ENCODE measurements at regions not wholly inside any gene's neighbourhood (a gene's known extent, or its start where the extent isn't known, plus 50 kb on each side); places are given as distances from the start of the nearest gene placed in this dataset.
"Not testable (repeated sequence)": the region's sequence is repeated elsewhere in the genome, so short reads cannot be mapped to it uniquely, and the experiment has no call there.

- H3K36me3 ChIP-seq (ENCODE audit: control insufficient read depth in 2 of 2, insufficient read depth in 2 of 2, low read length in 1 of 2) = no peaks in the 10 kb centered on the region
- H3K4me1 ChIP-seq (ENCODE audit: control insufficient read depth in 2 of 2, insufficient read depth in 2 of 2, low read length in 1 of 2) = no peaks in the 10 kb centered on the region
- WGBS, 2 donors = 69 to 76% methylated on average over 41 of the region's 41 CpGs
- no peaks in the 10 kb centered on the region for H3K27me3 ChIP-seq (ENCODE audit: control insufficient read depth in 1 of 2, insufficient read depth in 2 of 2, low read length in 2 of 2)
- H3K9me3 ChIP-seq (ENCODE audit: control insufficient read depth in 2 of 2, insufficient read depth in 1 of 2, low read depth in 1 of 2, low read length in 1 of 2) = peaks cover under 1 to 2% of the 10 kb centered on the region in 2 donors
- H3K4me3 ChIP-seq (ENCODE audit: low read depth in 1 of 2, low read length in 2 of 2) = no peak overlapping the region
- H3K27ac ChIP-seq (ENCODE audit: low read depth in 2 of 2, low read length in 1 of 2) = no peak overlapping the region
Measured at GRCh38 chr5:1725641-1726468, 73.8 kb downstream of the MRPL36 start.

DNA sequence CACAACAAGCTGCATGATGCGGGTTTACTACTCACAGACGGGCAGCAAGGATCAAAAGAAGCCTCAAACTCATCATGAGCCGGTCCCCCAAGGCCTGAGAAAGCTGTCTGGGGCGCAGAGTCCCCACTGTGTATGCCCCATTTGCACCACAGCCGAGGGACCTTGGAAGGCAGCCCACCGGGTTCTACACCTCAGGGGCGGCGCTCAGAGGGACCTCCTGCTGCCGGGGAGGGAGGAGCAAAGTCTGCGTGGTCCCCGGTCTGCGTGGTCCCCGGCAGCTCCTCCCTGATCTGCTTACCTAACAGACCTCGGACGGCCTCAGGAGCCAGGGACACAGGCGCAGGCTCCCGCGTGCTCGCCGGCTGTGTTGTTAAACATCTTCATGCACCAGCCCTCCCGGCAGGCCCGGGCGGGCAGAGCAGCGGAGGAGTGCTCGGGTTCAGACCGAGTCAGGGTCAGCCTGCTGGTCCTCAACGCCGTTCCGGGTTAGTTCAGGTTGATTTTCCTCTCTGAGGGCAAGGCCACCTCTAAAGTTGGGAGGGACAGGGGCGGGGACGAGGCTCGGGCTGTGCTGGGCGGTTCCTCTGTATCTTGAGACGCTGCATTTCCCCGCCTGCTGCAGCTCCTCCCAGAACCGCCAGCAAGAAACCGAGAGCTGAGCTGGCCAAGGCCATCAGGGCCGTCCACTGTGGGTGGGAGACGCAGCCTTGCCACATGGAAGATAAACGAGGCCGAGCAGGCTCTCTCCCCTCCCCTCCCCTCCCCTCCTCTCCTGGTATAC is 74.6 kb downstream of the MRPL36 start:
- Histone ChIP-seq H3K9me3 (ENCODE audit: control insufficient read depth in 2 of 2, insufficient read depth in 1 of 2, low read depth in 1 of 2, low read length in 1 of 2) (peaks cover 5 to 9% of the 10 kb centered on the region in 2 donors), H3K36me3 (ENCODE audit: control insufficient read depth in 2 of 2, insufficient read depth in 2 of 2, low read length in 1 of 2) (no peaks in the 10 kb centered on the region), H3K27ac (ENCODE audit: low read depth in 2 of 2, low read length in 1 of 2) (no peak overlapping the region), H3K27me3 (ENCODE audit: control insufficient read depth in 1 of 2, insufficient read depth in 2 of 2, low read length in 2 of 2) (no peaks in the 10 kb centered on the region), H3K4me3 (ENCODE audit: low read depth in 1 of 2, low read length in 2 of 2) (peak overlapping the region in 1 of 2 donors; percentile 40), H3K4me1 (ENCODE audit: control insufficient read depth in 2 of 2, insufficient read depth in 2 of 2, low read length in 1 of 2) (no peaks in the 10 kb centered on the region)
- 40 to 48% methylated on average over 41 of the region's 41 CpGs for WGBS, 2 donors

GRCh38 chr5:1723957-1724821 is 75.4 kb downstream of the MRPL36 start:
- WGBS, 2 donors = 85 to 86% methylated on average over 20 to 21 of the region's 21 CpGs

GRCh38 chr5:1723476-1723875 is 76.2 kb downstream of the MRPL36 start:
- Histone ChIP-seq H3K36me3 (ENCODE audit: control insufficient read depth in 2 of 2, insufficient read depth in 2 of 2, low read length in 1 of 2) (no peaks in the 10 kb centered on the region), H3K4me1 (ENCODE audit: control insufficient read depth in 2 of 2, insufficient read depth in 2 of 2, low read length in 1 of 2) (no peaks in the 10 kb centered on the region), H3K27me3 (ENCODE audit: control insufficient read depth in 1 of 2, insufficient read depth in 2 of 2, low read length in 2 of 2) (no peaks in the 10 kb centered on the region), H3K4me3 (ENCODE audit: low read depth in 1 of 2, low read length in 2 of 2) (no peak overlapping the region), H3K27ac (ENCODE audit: low read depth in 2 of 2, low read length in 1 of 2) (no peak overlapping the region), H3K9me3 (ENCODE audit: control insufficient read depth in 2 of 2, insufficient read depth in 1 of 2, low read depth in 1 of 2, low read length in 1 of 2) (peaks cover 12 to 13% of the 10 kb centered on the region in 2 donors)
- 90 to 92% methylated on average over 7 of the region's 7 CpGs for WGBS, 2 donors

More at GRCh38 chr5:1723957-1724821, 75.4 kb downstream of the MRPL36 start:
- Histone ChIP-seq H3K4me1 (ENCODE audit: control insufficient read depth in 2 of 2, insufficient read depth in 2 of 2, low read length in 1 of 2) (no peaks in the 10 kb centered on the region), H3K9me3 (ENCODE audit: control insufficient read depth in 2 of 2, insufficient read depth in 1 of 2, low read depth in 1 of 2, low read length in 1 of 2) (peaks cover 12 to 13% of the 10 kb centered on the region in 2 donors), H3K36me3 (ENCODE audit: control insufficient read depth in 2 of 2, insufficient read depth in 2 of 2, low read length in 1 of 2) (no peaks in the 10 kb centered on the region), H3K4me3 (ENCODE audit: low read depth in 1 of 2, low read length in 2 of 2) (no peak overlapping the region), H3K27ac (ENCODE audit: low read depth in 2 of 2, low read length in 1 of 2) (no peak overlapping the region), H3K27me3 (ENCODE audit: control insufficient read depth in 1 of 2, insufficient read depth in 2 of 2, low read length in 2 of 2) (no peaks in the 10 kb centered on the region)

- no peaks in the 10 kb centered on the region for H3K4me1 ChIP-seq (ENCODE audit: control insufficient read depth in 2 of 2, insufficient read depth in 2 of 2, low read length in 1 of 2)
- no peaks in the 10 kb centered on the region for H3K27me3 ChIP-seq (ENCODE audit: control insufficient read depth in 1 of 2, insufficient read depth in 2 of 2, low read length in 2 of 2)
- H3K36me3 ChIP-seq (ENCODE audit: control insufficient read depth in 2 of 2, insufficient read depth in 2 of 2, low read length in 1 of 2) = no peaks in the 10 kb centered on the region
- no peak overlapping the region for H3K27ac ChIP-seq (ENCODE audit: low read depth in 2 of 2, low read length in 1 of 2)
- no peak overlapping the region for H3K4me3 ChIP-seq (ENCODE audit: low read depth in 1 of 2, low read length in 2 of 2)
- H3K9me3 ChIP-seq (ENCODE audit: control insufficient read depth in 2 of 2, insufficient read depth in 1 of 2, low read depth in 1 of 2, low read length in 1 of 2) = peaks cover 13 to 15% of the 10 kb centered on the region in 2 donors
- 82 to 84% methylated on average over 13 of the region's 13 CpGs for WGBS, 2 donors
Measured at GRCh38 chr5:1722877-1723276, 76.8 kb downstream of the MRPL36 start.

DNA sequence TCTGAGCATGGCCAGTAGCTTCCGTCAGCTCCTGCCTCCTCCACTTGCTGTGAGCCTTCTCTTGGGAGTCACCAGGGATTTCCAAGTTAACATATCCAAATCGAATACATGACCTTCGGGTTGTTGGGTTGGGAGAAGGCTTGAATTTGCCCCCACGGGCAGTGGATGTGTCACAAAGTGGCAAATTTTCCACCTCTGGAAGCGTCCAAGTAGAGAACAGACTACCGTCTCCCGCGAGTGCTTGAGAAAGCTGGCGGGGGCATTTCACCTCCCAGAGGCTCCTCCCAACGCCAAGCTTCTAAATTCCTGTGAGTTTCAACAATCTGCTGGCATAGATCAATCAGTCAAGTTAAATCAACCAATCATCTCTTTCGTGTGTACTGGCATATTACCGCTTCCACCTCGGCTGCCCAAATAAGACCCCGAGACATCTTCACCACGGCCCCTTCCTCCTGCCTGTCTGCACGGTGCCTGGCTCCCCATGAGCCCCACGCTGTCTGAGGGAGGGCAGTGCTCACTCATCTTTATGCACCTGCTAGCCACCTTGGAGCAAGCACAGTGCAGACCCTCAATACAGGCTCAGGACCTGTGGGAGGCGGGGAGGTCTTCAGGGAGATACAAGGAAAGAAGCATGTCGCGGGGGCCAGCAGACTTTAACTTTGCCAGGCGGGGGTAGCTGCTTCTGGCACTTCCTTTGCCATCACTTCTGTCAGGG is 79.1 kb downstream of the MRPL36 start:
- H3K27ac ChIP-seq (ENCODE audit: low read depth in 2 of 2, low read length in 1 of 2) = no peak overlapping the region
- H3K36me3 ChIP-seq (ENCODE audit: control insufficient read depth in 2 of 2, insufficient read depth in 2 of 2, low read length in 1 of 2) = no peaks in the 10 kb centered on the region
- H3K27me3 ChIP-seq (ENCODE audit: control insufficient read depth in 1 of 2, insufficient read depth in 2 of 2, low read length in 2 of 2) = no peaks in the 10 kb centered on the region
- 84 to 87% methylated on average over 21 of the region's 21 CpGs for WGBS, 2 donors
- H3K9me3 ChIP-seq (ENCODE audit: control insufficient read depth in 2 of 2, insufficient read depth in 1 of 2, low read depth in 1 of 2, low read length in 1 of 2) = peaks cover 12 to 13% of the 10 kb centered on the region in 2 donors
- no peaks in the 10 kb centered on the region for H3K4me1 ChIP-seq (ENCODE audit: control insufficient read depth in 2 of 2, insufficient read depth in 2 of 2, low read length in 1 of 2)
- H3K4me3 ChIP-seq (ENCODE audit: low read depth in 1 of 2, low read length in 2 of 2) = no peak overlapping the region

DNA sequence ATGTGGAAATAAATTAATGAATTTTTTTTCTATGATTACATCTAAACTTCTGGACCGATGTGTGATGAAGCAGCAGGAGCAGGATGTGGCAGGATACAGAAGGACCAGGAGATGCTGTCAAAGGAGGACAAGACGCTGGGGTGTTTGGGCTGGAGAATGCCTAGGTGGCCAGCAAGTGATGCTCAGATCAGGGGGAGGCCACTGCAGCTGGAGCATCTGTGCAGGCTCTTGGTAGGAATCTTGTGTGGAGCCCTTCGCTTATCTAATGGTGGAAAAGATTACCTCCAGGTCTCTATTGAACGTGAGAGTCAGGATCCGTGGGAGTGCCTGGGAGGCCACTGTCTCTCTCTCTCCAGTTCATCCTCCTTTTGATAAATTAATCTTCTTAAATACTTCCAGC is 79.8 kb downstream of the MRPL36 start:
- no peaks in the 10 kb centered on the region for H3K36me3 ChIP-seq (ENCODE audit: control insufficient read depth in 2 of 2, insufficient read depth in 2 of 2, low read length in 1 of 2)
- no peaks in the 10 kb centered on the region for H3K4me1 ChIP-seq (ENCODE audit: control insufficient read depth in 2 of 2, insufficient read depth in 2 of 2, low read length in 1 of 2)
- H3K27ac ChIP-seq (ENCODE audit: low read depth in 2 of 2, low read length in 1 of 2) = no peak overlapping the region
- WGBS, 2 donors = 75 to 80% methylated on average over 5 of the region's 5 CpGs
- no peak overlapping the region for H3K4me3 ChIP-seq (ENCODE audit: low read depth in 1 of 2, low read length in 2 of 2)
- H3K9me3 ChIP-seq (ENCODE audit: control insufficient read depth in 2 of 2, insufficient read depth in 1 of 2, low read depth in 1 of 2, low read length in 1 of 2) = peaks cover 12 to 13% of the 10 kb centered on the region in 2 donors
- no peaks in the 10 kb centered on the region for H3K27me3 ChIP-seq (ENCODE audit: control insufficient read depth in 1 of 2, insufficient read depth in 2 of 2, low read length in 2 of 2)

- WGBS, 2 donors = 58 to 68% methylated on average over 3 of the region's 3 CpGs
- no peaks in the 10 kb centered on the region for H3K4me1 ChIP-seq (ENCODE audit: control insufficient read depth in 2 of 2, insufficient read depth in 2 of 2, low read length in 1 of 2)
- H3K4me3 ChIP-seq (ENCODE audit: low read depth in 1 of 2, low read length in 2 of 2) = no peak overlapping the region
- no peak overlapping the region for H3K27ac ChIP-seq (ENCODE audit: low read depth in 2 of 2, low read length in 1 of 2)
- H3K9me3 ChIP-seq (ENCODE audit: control insufficient read depth in 2 of 2, insufficient read depth in 1 of 2, low read depth in 1 of 2, low read length in 1 of 2) = peaks cover 12 to 13% of the 10 kb centered on the region in 2 donors
- H3K27me3 ChIP-seq (ENCODE audit: control insufficient read depth in 1 of 2, insufficient read depth in 2 of 2, low read length in 2 of 2) = no peaks in the 10 kb centered on the region
- H3K36me3 ChIP-seq (ENCODE audit: control insufficient read depth in 2 of 2, insufficient read depth in 2 of 2, low read length in 1 of 2) = no peaks in the 10 kb centered on the region
Measured at GRCh38 chr5:1718669-1719068, 81.0 kb downstream of the MRPL36 start.

- not testable (repeated sequence) for H3K4me3 ChIP-seq (ENCODE audit: low read depth in 1 of 2, low read length in 2 of 2); H3K36me3 ChIP-seq (ENCODE audit: control insufficient read depth in 2 of 2, insufficient read depth in 2 of 2, low read length in 1 of 2); H3K9me3 ChIP-seq (ENCODE audit: control insufficient read depth in 2 of 2, insufficient read depth in 1 of 2, low read depth in 1 of 2, low read length in 1 of 2); H3K27me3 ChIP-seq (ENCODE audit: control insufficient read depth in 1 of 2, insufficient read depth in 2 of 2, low read length in 2 of 2); H3K4me1 ChIP-seq (ENCODE audit: control insufficient read depth in 2 of 2, insufficient read depth in 2 of 2, low read length in 1 of 2); H3K27ac ChIP-seq (ENCODE audit: low read depth in 2 of 2, low read length in 1 of 2)
- WGBS, 2 donors = 7 to 27% methylated on average over 3 to 19 of the region's 21 CpGs
Measured at GRCh38 chr5:1710091-1710490, 89.5 kb downstream of the MRPL36 start.

All from esophagus (tissue), 2 donors.